OCI-LY7 (cell line): ENCODE measurements at regions not wholly inside any gene's neighbourhood (a gene's known extent, or its start where the extent isn't known, plus 50 kb on each side); places are given as distances from the start of the nearest gene placed in this dataset.

Experiments
- BruUV-seq: library from RNA; stranded (reverse); fragments of 400-500 nt; replicated peaks from 2 replicates; lab custom pipeline; 2021; lab: Mats Ljungman, UMichigan
- CTCF ChIA-PET: fragments of 300-600 bp; sonication (Branson Sonifier 250); formaldehyde crosslinking; loops from one replicate; lab custom pipeline; 2022; ENCODE audit warnings: antibody characterized with exemption; ENCODE audit not compliant: unreplicated experiment; lab: Charles Lee
- POLR2A ChIA-PET: fragments of 300-600 bp; sonication (Branson Sonifier 250); formaldehyde crosslinking; loops from one replicate; lab custom pipeline; 2022; ENCODE audit warnings: antibody characterized with exemption; lab: Charles Lee
- DNase-seq: peaks from one replicate; pipeline ENCODE4 v3.0.0-alpha.2; 2015; ENCODE audit warnings: low spot score
- H2AFZ ChIP-seq: fragments of 200-600 bp; sonication (generic), shearing (Covaris generic); 2 replicates; pipeline ENCODE4 v1.6.1; 2014; ENCODE audit warnings: mild to moderate bottlenecking, antibody characterized with exemption, low read length, moderate library complexity
- H3K27ac ChIP-seq: fragments of 200-600 bp; sonication (generic); 2 replicates; pipeline ENCODE4 v1.5.1; 2014; ENCODE audit warnings: mixed run types, low read depth, mild to moderate bottlenecking, moderate library complexity, low read length, inconsistent platforms; ENCODE audit not compliant: poor library complexity, severe bottlenecking
- H3K36me3 ChIP-seq: fragments of 200-600 bp; sonication (generic); 2 replicates; pipeline ENCODE4 v1.6.1; 2014; ENCODE audit warnings: mild to moderate bottlenecking, antibody characterized with exemption, low read length, moderate library complexity, mixed read lengths; ENCODE audit not compliant: insufficient read depth
- H3K4me1 ChIP-seq: fragments of 200-600 bp; sonication (generic); 2 replicates; pipeline ENCODE4 v1.5.1; 2014; ENCODE audit warnings: mild to moderate bottlenecking, low read length; ENCODE audit not compliant: insufficient read depth, poor library complexity, severe bottlenecking
- H3K4me2 ChIP-seq: fragments of 200-600 bp; sonication (generic); 2 replicates; pipeline ENCODE4 v1.6.1; 2014; ENCODE audit warnings: mild to moderate bottlenecking, low read length
- H3K4me3 ChIP-seq: fragments of 200-600 bp; sonication (generic); 2 replicates; pipeline ENCODE4 v1.5.1; 2014; ENCODE audit warnings: mild to moderate bottlenecking, low read depth, low read length; ENCODE audit not compliant: poor library complexity, severe bottlenecking
- H3K79me2 ChIP-seq: fragments of 200-600 bp; sonication (generic); 2 replicates; pipeline ENCODE4 v1.6.1; 2016; ENCODE audit warnings: low read depth, mild to moderate bottlenecking, low read length, moderate library complexity, mixed read lengths; ENCODE audit not compliant: insufficient read depth
- H3K9me2 ChIP-seq: fragments of 200-600 bp; sonication (generic); 2 replicates; pipeline ENCODE4 v1.6.1; 2016; ENCODE audit warnings: mild to moderate bottlenecking, low read length, mixed read lengths; ENCODE audit not compliant: insufficient read depth
- H3K9me3 ChIP-seq: fragments of 200-600 bp; sonication (generic); 2 replicates; pipeline ENCODE4 v1.6.1; 2014; ENCODE audit warnings: mild to moderate bottlenecking, mixed run types, low read length, mixed read lengths
- H4K20me1 ChIP-seq: fragments of 200-600 bp; sonication (generic); 2 replicates; pipeline ENCODE4 v1.6.1; 2014; ENCODE audit warnings: mild to moderate bottlenecking, antibody characterized with exemption, low read length, moderate library complexity, mixed read lengths; ENCODE audit not compliant: insufficient read depth
- CTCF ChIP-seq: fragments of 200-600 bp; sonication (generic); conservative IDR thresholded peaks from 2 replicates; pipeline ENCODE4 v1.5.1; 2014; ENCODE audit warnings: mild to moderate bottlenecking, antibody characterized with exemption, low read length, moderate library complexity, mixed read lengths
- EZH2phosphoT487 ChIP-seq: fragments of 200-600 bp; sonication (generic); IDR thresholded peaks from 2 replicates; pipeline ENCODE4 v1.6.1; 2018; ENCODE audit warnings: low read depth, borderline replicate concordance, mild to moderate bottlenecking, mixed run types, antibody characterized with exemption, low read length, moderate library complexity, mixed read lengths
- intact Hi-C: fragments of 100-400 bp; cut with micrococcal nuclease; formaldehyde crosslinking; loops from one replicate; pipeline ENCODE4 v1.10.0; 2022; ENCODE audit not compliant: unreplicated experiment

DNA sequence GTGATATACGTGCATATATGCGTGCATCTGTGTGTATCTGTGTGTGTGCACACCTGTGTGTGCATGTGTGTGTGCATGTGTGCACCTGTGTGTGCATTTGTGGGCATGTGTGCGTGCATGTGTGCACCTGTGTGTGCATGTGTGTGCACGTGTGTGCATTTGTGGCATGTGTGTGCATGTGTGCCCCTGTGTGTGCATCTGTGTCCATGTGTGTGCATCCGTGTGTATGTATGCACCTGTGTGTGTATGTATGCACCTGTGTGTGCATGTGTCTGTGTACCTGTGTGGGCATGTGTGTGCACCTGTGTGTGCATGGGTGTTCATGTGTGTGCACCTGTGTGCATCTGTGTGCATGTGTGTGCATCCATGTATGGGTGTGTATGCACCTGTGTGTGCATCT, 167.8 kb upstream of the SFSWAP start:
- Histone ChIP-seq H3K4me1 (no peaks in the 10 kb centered on the region), H3K4me2 (no peak overlapping the region), H3K27ac (no peak overlapping the region), H3K9me2 (no peaks in the 10 kb centered on the region), H3K4me3 (no peak overlapping the region), H2AFZ (no peak overlapping the region), H3K79me2 (no peaks in the 10 kb centered on the region), H3K36me3 (no peaks in the 10 kb centered on the region), H4K20me1 (no peaks in the 10 kb centered on the region), H3K9me3 (no peaks in the 10 kb centered on the region)
- ChIA-PET POLR2A (no interaction called here), CTCF (no interaction called here)
- no peak for DNase-seq
- no peak for TF ChIP-seq EZH2phosphoT487
- no peak for TF ChIP-seq CTCF
- intact Hi-C loops, result no loop called here
- no TSS peak for BruUV-seq

DNA sequence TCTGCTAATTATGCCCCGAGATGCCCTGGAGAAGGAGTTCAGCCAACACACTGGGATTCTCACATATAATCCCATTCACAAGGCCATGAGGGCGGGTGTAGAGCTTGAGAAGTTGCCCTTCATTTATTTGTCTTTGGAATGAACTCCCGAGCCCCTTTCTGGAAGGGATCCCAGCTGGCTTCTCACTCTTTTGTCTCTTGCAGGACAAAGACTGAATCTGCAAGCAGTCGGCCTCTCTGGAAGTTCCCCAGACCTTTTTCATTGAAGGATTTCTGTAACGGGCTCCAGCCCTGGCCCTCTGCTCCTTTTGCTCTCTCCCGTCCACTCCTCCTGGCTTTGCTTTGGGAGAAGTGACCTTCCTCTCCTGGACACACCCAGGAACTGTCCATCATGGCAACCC, 163.3 kb upstream of the SFSWAP start:
- no peak overlapping the region for H3K27ac ChIP-seq
- CTCF ChIA-PET, result no interaction called here
- no peaks in the 10 kb centered on the region for H3K9me2 ChIP-seq
- DNase-seq, result no peak
- POLR2A ChIA-PET, result interaction anchor here (0.6 kb wide), 1 partner anchor 1758 kb away, joined by 6 read pairs; no protein-coding TSS in a partner anchor
- no peaks in the 10 kb centered on the region for H4K20me1 ChIP-seq
- H3K9me3 ChIP-seq, result no peaks in the 10 kb centered on the region
- no peak overlapping the region for H3K4me2 ChIP-seq
- BruUV-seq, result no TSS peak
- no peaks in the 10 kb centered on the region for H3K36me3 ChIP-seq
- TF ChIP-seq EZH2phosphoT487 (no peak), CTCF (no peak)
- no peaks in the 10 kb centered on the region for H3K4me1 ChIP-seq
- intact Hi-C loops, result no loop called here
- no peak overlapping the region for H3K4me3 ChIP-seq
- H2AFZ ChIP-seq, result no peak overlapping the region
- H3K79me2 ChIP-seq, result no peaks in the 10 kb centered on the region

DNA sequence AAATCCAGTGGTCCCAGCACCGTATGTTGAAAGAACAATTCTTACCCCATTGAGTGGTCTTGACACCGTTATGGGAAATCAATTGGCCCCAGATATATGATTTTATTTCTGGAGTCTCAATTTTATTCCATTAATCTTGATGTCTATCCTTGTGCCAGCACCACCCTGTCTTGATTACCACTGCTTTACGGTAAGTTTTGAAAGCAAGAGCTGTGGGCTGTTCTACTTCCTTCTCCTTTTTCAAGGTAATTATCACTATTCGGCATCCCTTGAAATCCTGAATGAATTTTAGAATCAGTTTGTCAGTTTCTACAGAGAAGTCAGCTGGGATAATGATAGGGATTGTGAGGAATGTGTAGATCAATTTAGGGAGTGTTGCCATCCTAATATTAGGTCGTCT, 160.8 kb upstream of the SFSWAP start:
- Histone ChIP-seq H3K9me3 (no peaks in the 10 kb centered on the region), H3K9me2 (no peaks in the 10 kb centered on the region), H3K4me3 (no peak overlapping the region), H3K79me2 (no peaks in the 10 kb centered on the region), H4K20me1 (no peaks in the 10 kb centered on the region), H2AFZ (no peak overlapping the region), H3K36me3 (no peaks in the 10 kb centered on the region), H3K4me1 (no peaks in the 10 kb centered on the region), H3K27ac (no peak overlapping the region), H3K4me2 (no peak overlapping the region)
- DNase-seq, result no peak
- CTCF ChIA-PET, result no interaction called here
- BruUV-seq, result no TSS peak
- intact Hi-C loops, result no loop called here
- POLR2A ChIA-PET, result no interaction called here
- TF ChIP-seq CTCF (no peak), EZH2phosphoT487 (no peak)
